Endodermal cell (in vitro differentiated cells): ENCODE measurements at regions not wholly inside any gene's neighbourhood (a gene's known extent, or its start where the extent isn't known, plus 50 kb on each side); places are given as distances from the start of the nearest gene placed in this dataset.

ENCODE experiments used
- DNase-seq: peaks from one replicate; pipeline ENCODE4 v3.0.0-alpha.2; 2017
- H3K27ac ChIP-seq: 2 replicates; pipeline ENCODE4 v1.5.1; 2013; ENCODE audit warnings: mild to moderate bottlenecking, low read depth, low read length, moderate library complexity
- H3K27me3 ChIP-seq: 2 replicates; pipeline ENCODE4 v1.6.1; 2013; ENCODE audit warnings: mild to moderate bottlenecking, low read length, moderate library complexity; ENCODE audit not compliant: insufficient read depth, control insufficient read depth, poor library complexity, severe bottlenecking
- H3K36me3 ChIP-seq: 2 replicates; pipeline ENCODE4 v1.7.0; 2013; ENCODE audit warnings: mild to moderate bottlenecking, low read length, moderate library complexity; ENCODE audit not compliant: control insufficient read depth, insufficient read depth
- H3K4me1 ChIP-seq: one replicate; pipeline ENCODE4 v1.7.0; 2013; ENCODE audit warnings: low read length; ENCODE audit not compliant: control insufficient read depth, insufficient read depth
- H3K4me3 ChIP-seq: 2 replicates; pipeline ENCODE4 v1.5.1; 2013; ENCODE audit warnings: mild to moderate bottlenecking, low read length, moderate library complexity
- H3K9ac ChIP-seq: 2 replicates; pipeline ENCODE4 v1.6.1; 2013; ENCODE audit warnings: mild to moderate bottlenecking, low read length, moderate library complexity; ENCODE audit not compliant: poor library complexity, severe bottlenecking; ENCODE audit errors: extremely low read depth
- H3K9me3 ChIP-seq: 2 replicates; pipeline ENCODE4 v1.6.1; 2013; ENCODE audit warnings: mild to moderate bottlenecking, low read length, moderate library complexity; ENCODE audit not compliant: control insufficient read depth
- H3K27ac Mint-ChIP-seq: 2 replicates; pipeline ENCODE4 v1.8.0; 2020; ENCODE audit warnings: mixed read lengths
- H3K27me3 Mint-ChIP-seq: 2 replicates; pipeline ENCODE4 v1.8.0; 2021; ENCODE audit warnings: mild to moderate bottlenecking, mixed read lengths; ENCODE audit not compliant: insufficient read depth
- H3K36me3 Mint-ChIP-seq: 2 replicates; pipeline ENCODE4 v1.8.0; 2020; ENCODE audit warnings: low read depth, mixed read lengths
- H3K4me1 Mint-ChIP-seq: 2 replicates; pipeline ENCODE4 v1.8.0; 2020; ENCODE audit warnings: mixed read lengths
- H3K4me3 Mint-ChIP-seq: 2 replicates; pipeline ENCODE4 v1.8.0; 2020; ENCODE audit warnings: mild to moderate bottlenecking, moderate library complexity, mixed read lengths
- H3K9me3 Mint-ChIP-seq: 2 replicates; pipeline ENCODE4 v1.8.0; 2020; ENCODE audit warnings: mild to moderate bottlenecking, mixed read lengths
- WGBS, 2 experiments: methylation state at CpG; one replicate each; pipeline versions ENCODE4 v1.1.5 to v1.1.7; 2013; ENCODE audit warnings: missing lambda C conversion rate in 2 of 2, mixed read lengths in 1 of 2; ENCODE audit not compliant: insufficient coverage in 1 of 2, insufficient read length in 1 of 2; 5-methylcytosine and 5-hydroxymethylcytosine counted together
- TF ChIP-seq, protein P1 (sequence below): fragments of 200-600 bp; sonication (generic); conservative IDR thresholded peaks from 2 replicates; pipeline ENCODE4 v1.5.0; 2021; ENCODE audit warnings: antibody characterized with exemption, mild to moderate bottlenecking

DNA sequence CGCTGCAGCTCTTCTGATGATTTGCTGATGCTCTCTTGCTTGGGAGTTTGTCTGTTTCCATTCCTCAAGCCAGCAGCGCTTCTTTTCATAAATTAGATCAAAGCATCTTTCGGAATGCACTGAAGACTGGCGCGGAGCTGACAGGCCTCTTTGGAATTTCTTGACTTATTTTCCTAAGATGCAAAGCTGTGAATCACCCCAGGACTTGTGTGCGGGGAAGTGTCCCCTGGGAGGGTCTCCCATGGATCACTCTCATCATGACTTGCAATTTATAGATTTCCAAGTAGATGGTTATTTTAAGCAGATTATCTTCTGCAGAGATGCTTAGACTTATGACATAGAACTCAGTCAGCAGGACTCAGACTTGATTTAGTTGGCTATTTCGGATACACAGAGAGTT lies 467.2 kb downstream of the TCERG1L start:
- Histone ChIP-seq H3K27ac (no peak overlapping the region), H3K27me3 (no peaks in the 10 kb centered on the region), H3K9me3 (no peaks in the 10 kb centered on the region), H3K4me3 (no peak overlapping the region), H3K36me3 (no peaks in the 10 kb centered on the region), H3K9ac (no peak overlapping the region), H3K4me1 (no peaks in the 10 kb centered on the region)
- DNase-seq: no peak
- Mint-ChIP-seq H3K27me3 (peaks cover 7% of the 10 kb centered on the region), H3K9me3 (no peaks in the 10 kb centered on the region), H3K4me1 (peaks cover 8% of the 10 kb centered on the region), H3K36me3 (no peaks in the 10 kb centered on the region), H3K27ac (no peak overlapping the region), H3K4me3 (no peak overlapping the region)
- TF ChIP-seq, protein P1, sequence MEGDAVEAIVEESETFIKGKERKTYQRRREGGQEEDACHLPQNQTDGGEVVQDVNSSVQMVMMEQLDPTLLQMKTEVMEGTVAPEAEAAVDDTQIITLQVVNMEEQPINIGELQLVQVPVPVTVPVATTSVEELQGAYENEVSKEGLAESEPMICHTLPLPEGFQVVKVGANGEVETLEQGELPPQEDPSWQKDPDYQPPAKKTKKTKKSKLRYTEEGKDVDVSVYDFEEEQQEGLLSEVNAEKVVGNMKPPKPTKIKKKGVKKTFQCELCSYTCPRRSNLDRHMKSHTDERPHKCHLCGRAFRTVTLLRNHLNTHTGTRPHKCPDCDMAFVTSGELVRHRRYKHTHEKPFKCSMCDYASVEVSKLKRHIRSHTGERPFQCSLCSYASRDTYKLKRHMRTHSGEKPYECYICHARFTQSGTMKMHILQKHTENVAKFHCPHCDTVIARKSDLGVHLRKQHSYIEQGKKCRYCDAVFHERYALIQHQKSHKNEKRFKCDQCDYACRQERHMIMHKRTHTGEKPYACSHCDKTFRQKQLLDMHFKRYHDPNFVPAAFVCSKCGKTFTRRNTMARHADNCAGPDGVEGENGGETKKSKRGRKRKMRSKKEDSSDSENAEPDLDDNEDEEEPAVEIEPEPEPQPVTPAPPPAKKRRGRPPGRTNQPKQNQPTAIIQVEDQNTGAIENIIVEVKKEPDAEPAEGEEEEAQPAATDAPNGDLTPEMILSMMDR: no peak
- WGBS, 2 experiments: 70 to 72% methylated on average over 6 to 7 of the region's 7 CpGs

DNA sequence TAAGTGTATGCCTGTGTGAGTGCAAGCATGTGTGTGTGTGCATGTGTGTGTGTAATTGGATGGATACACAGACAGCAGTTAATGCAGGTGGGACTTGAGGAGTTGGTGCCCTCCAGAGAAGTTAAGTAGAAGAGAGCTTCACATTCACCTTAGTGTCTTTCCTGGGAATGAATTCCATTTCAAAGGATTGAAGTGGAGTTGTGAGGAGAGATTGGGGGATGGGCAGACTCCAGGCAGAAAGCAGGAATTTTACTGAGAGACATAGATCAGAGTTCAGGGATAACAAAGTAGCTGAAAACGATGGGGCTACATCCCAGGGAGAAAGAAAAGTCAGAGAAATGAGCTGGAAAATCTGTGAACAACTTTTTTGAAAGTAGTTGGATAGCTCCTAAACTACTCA lies 464.4 kb downstream of the TCERG1L start:
- no peaks in the 10 kb centered on the region for H3K9me3 ChIP-seq
- no peaks in the 10 kb centered on the region for H3K36me3 Mint-ChIP-seq
- no peak overlapping the region for H3K27ac ChIP-seq
- no peak overlapping the region for H3K27ac Mint-ChIP-seq
- peaks cover 8% of the 10 kb centered on the region for H3K4me1 Mint-ChIP-seq
- TF ChIP-seq, protein P1: no peak
- no peaks in the 10 kb centered on the region for H3K36me3 ChIP-seq
- H3K9me3 Mint-ChIP-seq: peaks cover 5% of the 10 kb centered on the region
- H3K4me1 ChIP-seq: no peaks in the 10 kb centered on the region
- no peaks in the 10 kb centered on the region for H3K27me3 ChIP-seq
- H3K4me3 ChIP-seq: no peak overlapping the region
- peaks cover 5% of the 10 kb centered on the region for H3K27me3 Mint-ChIP-seq
- no peak overlapping the region for H3K9ac ChIP-seq
- WGBS, 2 experiments: 33% methylated on average over 1 of the region's 1 CpG
- DNase-seq: no peak
- no peak overlapping the region for H3K4me3 Mint-ChIP-seq

DNA sequence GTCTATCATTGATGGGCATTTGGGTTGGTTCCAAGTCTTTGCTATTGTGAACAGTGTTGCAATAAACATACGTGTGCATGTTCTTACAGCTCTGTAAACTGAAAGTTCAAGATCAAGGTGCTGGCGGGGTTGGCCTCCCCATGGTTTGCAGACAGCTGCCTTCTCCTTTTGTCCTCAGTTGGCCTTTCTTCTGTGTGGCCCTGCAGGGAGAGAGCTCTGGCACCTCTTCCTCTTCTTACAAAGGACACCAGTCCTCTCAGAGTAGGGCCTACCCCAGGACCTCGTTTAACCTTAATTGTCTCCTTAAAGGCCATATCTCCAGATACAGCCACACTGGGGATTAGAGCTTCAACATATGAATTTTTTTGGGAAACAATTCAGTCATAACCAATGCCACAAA lies 462.7 kb downstream of the TCERG1L start:
- peaks cover 8% of the 10 kb centered on the region for H3K4me1 Mint-ChIP-seq
- no peak overlapping the region for H3K4me3 ChIP-seq
- TF ChIP-seq, protein P1: no peak
- no peak overlapping the region for H3K4me3 Mint-ChIP-seq
- H3K27me3 ChIP-seq: no peaks in the 10 kb centered on the region
- H3K36me3 Mint-ChIP-seq: no peaks in the 10 kb centered on the region
- H3K9me3 Mint-ChIP-seq: peaks cover 18% of the 10 kb centered on the region
- H3K9ac ChIP-seq: no peak overlapping the region
- no peak overlapping the region for H3K27ac ChIP-seq
- H3K27me3 Mint-ChIP-seq: peaks cover 3% of the 10 kb centered on the region
- peaks cover under 1% of the 10 kb centered on the region for H3K9me3 ChIP-seq
- 89 to 100% methylated on average over 3 of the region's 3 CpGs for WGBS, 2 experiments
- H3K27ac Mint-ChIP-seq: no peak overlapping the region
- no peaks in the 10 kb centered on the region for H3K36me3 ChIP-seq
- H3K4me1 ChIP-seq: no peaks in the 10 kb centered on the region
- DNase-seq: no peak
